MG63 (cell line): ENCODE measurements at regions not wholly inside any gene's neighbourhood (a gene's known extent, or its start where the extent isn't known, plus 50 kb on each side); places are given as distances from the start of the nearest gene placed in this dataset.

Experiments
- DNase-seq: peaks from one replicate; pipeline ENCODE4 v3.0.0-alpha.2; 2020
- H3K27me3 ChIP-seq: fragments of 250-450 bp; sonication (Bioruptor Pico); 2 replicates; pipeline ENCODE4 v1.5.1; 2020; ENCODE audit warnings: mild to moderate bottlenecking, moderate library complexity
- H3K36me3 ChIP-seq: fragments of 250-450 bp; sonication (Bioruptor Pico); 2 replicates; pipeline ENCODE4 v1.5.1; 2020; ENCODE audit warnings: mild to moderate bottlenecking, moderate library complexity
- H3K4me3 ChIP-seq: fragments of 250-450 bp; sonication (Bioruptor Pico); 2 replicates; pipeline ENCODE4 v1.5.1; 2020; ENCODE audit warnings: mild to moderate bottlenecking, moderate library complexity
- H3K9me3 ChIP-seq: fragments of 250-450 bp; sonication (Bioruptor Pico); 2 replicates; pipeline ENCODE4 v1.5.1; 2020; ENCODE audit warnings: mild to moderate bottlenecking, moderate library complexity

- no peaks in the 10 kb centered on the region for H3K27me3 ChIP-seq
Measured at GRCh38 chr6:21537637-21538036, 55.9 kb upstream of the SOX4 start.

DNA sequence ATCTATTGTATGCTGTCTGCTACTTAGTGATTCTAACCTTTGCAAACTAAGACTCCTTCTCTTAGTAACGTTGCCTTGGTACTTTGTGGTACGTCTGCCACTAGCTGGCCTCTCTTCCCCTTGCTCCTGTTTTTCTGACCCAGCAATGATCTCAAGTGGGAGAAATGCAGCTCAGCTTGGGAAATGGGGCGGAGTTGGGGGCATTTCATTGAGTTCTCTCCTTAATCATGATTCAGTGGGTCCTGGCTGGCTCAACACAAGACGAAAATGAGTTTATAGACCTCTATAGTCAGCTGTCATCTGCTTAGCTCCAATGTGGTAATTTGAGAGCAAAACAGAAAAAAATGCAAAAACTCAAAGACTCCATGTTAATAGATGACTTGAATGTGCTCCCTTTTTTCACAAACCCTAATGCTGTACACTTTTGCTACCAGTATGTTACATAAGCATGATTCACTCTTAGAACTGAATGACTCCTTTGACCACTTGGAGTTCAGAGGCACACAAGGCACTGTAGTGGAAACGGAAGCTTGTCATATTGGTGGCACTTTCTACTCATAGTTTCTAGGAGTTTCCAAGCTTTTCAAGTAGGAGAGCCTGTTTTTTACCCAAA, 55.3 kb upstream of the SOX4 start:
- no peak for DNase-seq
- H3K9me3 ChIP-seq: no peaks in the 10 kb centered on the region
- no peak overlapping the region for H3K4me3 ChIP-seq
- no peaks in the 10 kb centered on the region for H3K27me3 ChIP-seq
- no peaks in the 10 kb centered on the region for H3K36me3 ChIP-seq

More at GRCh38 chr6:21537637-21538036, 55.9 kb upstream of the SOX4 start:
- Histone ChIP-seq H3K9me3 (no peaks in the 10 kb centered on the region), H3K36me3 (no peaks in the 10 kb centered on the region), H3K4me3 (no peak overlapping the region)
- no peak for DNase-seq

DNA sequence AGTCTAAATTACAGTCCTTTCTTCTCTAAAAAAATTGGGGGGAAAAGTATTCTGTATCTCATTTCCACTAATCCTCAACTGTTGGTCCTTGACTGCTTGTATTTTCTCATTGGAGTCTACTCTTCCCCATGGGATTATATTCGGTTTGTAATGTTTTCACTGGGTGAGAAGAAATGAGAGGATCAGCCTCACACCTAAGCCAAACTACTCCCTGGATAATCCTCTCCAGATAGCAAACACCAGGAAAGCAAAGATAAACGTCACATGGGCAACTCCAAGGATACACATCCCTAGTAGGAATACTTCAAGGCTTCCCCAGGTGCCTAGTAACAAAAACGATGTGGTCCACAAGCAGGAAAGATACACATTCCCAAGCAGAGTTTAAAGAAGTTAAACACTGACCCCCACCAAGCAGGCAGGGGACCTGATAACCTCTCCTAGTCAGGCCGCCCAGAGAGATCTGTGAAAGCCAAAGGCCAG, 53.9 kb upstream of the SOX4 start:
- H3K9me3 ChIP-seq: no peaks in the 10 kb centered on the region
- H3K27me3 ChIP-seq: no peaks in the 10 kb centered on the region
- DNase-seq: no peak
- H3K4me3 ChIP-seq: no peak overlapping the region
- no peaks in the 10 kb centered on the region for H3K36me3 ChIP-seq
